HTR-8/SVneo (cell line): ENCODE measurements at regions not wholly inside any gene's neighbourhood (a gene's known extent, or its start where the extent isn't known, plus 50 kb on each side); places are given as distances from the start of the nearest gene placed in this dataset.

ENCODE experiments used
- DNase-seq: peaks from one replicate; pipeline ENCODE4 v3.0.0; 2011; ENCODE audit warnings: low spot score, mixed read lengths; ENCODE audit not compliant: insufficient read length
- FAIRE-seq: peaks from 2 replicates; lab custom pipeline; 2011; peaks lifted over from hg19 to GRCh38; lab: Jason Lieb, UNC

- FAIRE-seq = no peak
- DNase-seq = no peak
Measured at GRCh38 chr10:78691301-78692030, 377.3 kb upstream of the ZMIZ1 start.

- no peak for DNase-seq
- FAIRE-seq = no peak
Measured at GRCh38 chr10:78692071-78692470, 376.7 kb upstream of the ZMIZ1 start.

GRCh38 chr10:78695846-78696245 is 372.9 kb upstream of the ZMIZ1 start:
- DNase-seq (no peak), FAIRE-seq (no peak)

GRCh38 chr10:78696791-78697395 is 371.9 kb upstream of the ZMIZ1 start:
- FAIRE-seq (no peak), DNase-seq (no peak)

- DNase-seq (no peak), FAIRE-seq (no peak)
Measured at GRCh38 chr10:78699971-78700370, 368.8 kb upstream of the ZMIZ1 start.

- no peak for DNase-seq
- FAIRE-seq = no peak
Measured at GRCh38 chr10:78700413-78700812, 368.4 kb upstream of the ZMIZ1 start.

GRCh38 chr10:78700816-78701520 is 367.8 kb upstream of the ZMIZ1 start:
- no peak for FAIRE-seq

GRCh38 chr10:78702186-78702585 is 366.6 kb upstream of the ZMIZ1 start:
- FAIRE-seq = no peak
- no peak for DNase-seq

More at GRCh38 chr10:78700816-78701520, 367.8 kb upstream of the ZMIZ1 start:
- DNase-seq = no peak

- DNase-seq = no peak
- no peak for FAIRE-seq
Measured at GRCh38 chr10:78702876-78703275, 365.9 kb upstream of the ZMIZ1 start.

GRCh38 chr10:78703593-78703992 is 365.2 kb upstream of the ZMIZ1 start:
- FAIRE-seq = no peak
- no peak for DNase-seq

GRCh38 chr10:78706256-78706655 is 362.5 kb upstream of the ZMIZ1 start:
- DNase-seq = no peak
- peak; percentile 9 for FAIRE-seq

- DNase-seq (no peak), FAIRE-seq (no peak)
Measured at GRCh38 chr10:78706726-78707540, 361.8 kb upstream of the ZMIZ1 start.

- FAIRE-seq (no peak), DNase-seq (no peak)
Measured at GRCh38 chr10:78707745-78708144, 361.0 kb upstream of the ZMIZ1 start.

- DNase-seq (no peak), FAIRE-seq (no peak)
Measured at GRCh38 chr10:78712147-78712546, 356.6 kb upstream of the ZMIZ1 start.

GRCh38 chr10:78713659-78714058 is 355.1 kb upstream of the ZMIZ1 start:
- FAIRE-seq (no peak), DNase-seq (no peak)

GRCh38 chr10:78714225-78714624 is 354.5 kb upstream of the ZMIZ1 start:
- DNase-seq (no peak), FAIRE-seq (no peak)

- no peak for DNase-seq
- FAIRE-seq = no peak
Measured at GRCh38 chr10:78715435-78715834, 353.3 kb upstream of the ZMIZ1 start.

GRCh38 chr10:78716043-78716660 is 352.6 kb upstream of the ZMIZ1 start:
- FAIRE-seq (no peak), DNase-seq (no peak)

- FAIRE-seq = no peak
- no peak for DNase-seq
Measured at GRCh38 chr10:78717200-78717599, 351.6 kb upstream of the ZMIZ1 start.

GRCh38 chr10:78718032-78718572 is 350.7 kb upstream of the ZMIZ1 start:
- FAIRE-seq = no peak
- DNase-seq = no peak
